Activated CD4-positive, alpha-beta T cell treated with anti-CD3 and anti-CD28 coated beads, Interleukin-2, Interleukin-6, amounts not matched to agents 100 ng/mL and 50 ng/mL, durations not matched to agents 16 hours and 8 hours (primary cell): ENCODE measurements at regions not wholly inside any gene's neighbourhood (a gene's known extent, or its start where the extent isn't known, plus 50 kb on each side); places are given as distances from the start of the nearest gene placed in this dataset.

ENCODE experiments used
- DNase-seq: peaks from one replicate; pipeline ENCODE4 v3.0.0-alpha.2; 2020

DNA sequence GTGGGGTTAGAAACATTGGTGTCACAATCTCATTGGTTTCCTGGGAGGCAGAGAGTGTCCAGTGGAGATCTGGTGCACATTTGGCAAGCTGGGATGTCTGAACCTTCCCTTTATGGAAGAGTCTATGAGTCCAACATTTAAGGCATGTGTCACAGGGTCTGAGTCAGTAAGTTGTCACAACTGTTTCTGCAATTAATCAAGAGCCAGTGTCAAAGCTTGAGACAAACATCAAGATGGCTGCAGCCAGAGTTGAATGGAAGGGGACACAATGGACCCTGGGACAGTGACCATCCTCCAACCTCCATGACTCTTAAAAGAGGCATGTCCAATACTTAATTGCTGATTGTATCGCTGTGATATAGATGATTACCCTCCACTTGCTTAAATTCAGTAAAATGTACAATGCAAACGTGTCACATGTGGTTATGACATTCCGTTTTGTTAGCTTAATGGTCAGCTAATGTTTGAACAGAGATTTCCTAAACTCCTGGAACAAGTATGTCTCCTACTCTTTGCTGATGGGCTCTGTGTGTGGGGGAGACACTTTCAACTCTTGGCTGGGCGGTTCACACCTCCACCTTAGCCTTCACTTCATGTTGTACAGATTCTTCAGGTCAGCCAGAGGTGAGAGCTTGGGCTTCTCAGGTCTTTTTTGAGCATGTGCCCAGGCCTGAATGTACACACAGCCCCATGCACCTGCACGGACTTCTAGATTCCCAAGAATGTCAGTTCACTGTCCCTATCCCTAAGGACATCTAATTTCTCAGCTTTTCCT, 79.9 kb upstream of the PRR23E start:
- DNase-seq, result no peak

DNA sequence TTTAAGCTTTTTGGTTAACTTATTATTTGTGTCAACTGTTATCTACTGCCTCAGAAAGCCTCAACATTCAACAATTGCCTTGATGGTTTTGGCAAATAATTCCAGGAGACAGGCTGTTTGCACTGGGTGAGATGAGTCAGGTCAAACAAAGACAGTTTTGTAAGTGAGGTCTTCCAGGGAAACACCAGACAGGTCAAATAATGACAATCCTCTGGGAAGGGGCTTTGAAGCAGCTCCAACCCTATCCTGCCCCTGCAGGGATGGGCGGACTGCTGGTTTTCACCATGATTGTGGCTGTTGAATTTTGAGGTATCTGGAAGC, 79.4 kb upstream of the PRR23E start:
- DNase-seq, result no peak

DNA sequence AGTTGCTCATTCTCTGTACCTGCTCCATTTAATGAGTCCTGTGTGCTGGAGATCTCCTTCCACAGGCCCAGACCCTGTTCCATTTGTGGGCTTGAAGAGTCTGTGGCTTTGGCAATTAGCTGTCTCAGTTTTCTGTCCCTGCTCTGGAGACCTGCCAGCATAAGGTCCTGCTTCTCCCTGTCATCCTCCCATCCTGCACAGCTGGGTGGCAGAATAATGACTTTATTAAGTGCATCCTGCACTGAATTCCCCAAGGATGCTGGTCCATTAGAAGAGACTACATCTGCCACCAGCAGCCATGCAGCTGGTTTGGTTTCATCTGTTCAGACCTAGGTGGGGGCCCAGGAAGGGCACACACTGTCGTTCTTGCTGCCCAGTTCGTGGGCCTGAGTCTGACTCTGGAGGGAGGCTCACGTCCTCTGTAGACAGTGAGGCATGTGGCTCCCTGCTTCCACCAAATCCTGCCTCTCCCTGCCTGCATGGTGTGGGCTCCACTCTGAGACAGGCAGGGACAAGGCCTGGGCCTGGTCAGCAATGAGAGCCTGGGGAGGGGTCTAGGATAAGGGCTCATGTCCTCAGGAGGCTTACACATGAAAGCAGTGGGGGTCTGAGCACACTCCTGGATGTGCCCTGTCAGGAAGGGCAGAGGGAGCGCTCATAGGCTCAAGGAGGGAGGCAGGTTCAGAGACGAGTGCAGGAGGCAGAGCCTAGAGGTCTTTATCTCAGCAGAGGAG, 78.4 kb upstream of the PRR23E start:
- DNase-seq, result no peak

DNA sequence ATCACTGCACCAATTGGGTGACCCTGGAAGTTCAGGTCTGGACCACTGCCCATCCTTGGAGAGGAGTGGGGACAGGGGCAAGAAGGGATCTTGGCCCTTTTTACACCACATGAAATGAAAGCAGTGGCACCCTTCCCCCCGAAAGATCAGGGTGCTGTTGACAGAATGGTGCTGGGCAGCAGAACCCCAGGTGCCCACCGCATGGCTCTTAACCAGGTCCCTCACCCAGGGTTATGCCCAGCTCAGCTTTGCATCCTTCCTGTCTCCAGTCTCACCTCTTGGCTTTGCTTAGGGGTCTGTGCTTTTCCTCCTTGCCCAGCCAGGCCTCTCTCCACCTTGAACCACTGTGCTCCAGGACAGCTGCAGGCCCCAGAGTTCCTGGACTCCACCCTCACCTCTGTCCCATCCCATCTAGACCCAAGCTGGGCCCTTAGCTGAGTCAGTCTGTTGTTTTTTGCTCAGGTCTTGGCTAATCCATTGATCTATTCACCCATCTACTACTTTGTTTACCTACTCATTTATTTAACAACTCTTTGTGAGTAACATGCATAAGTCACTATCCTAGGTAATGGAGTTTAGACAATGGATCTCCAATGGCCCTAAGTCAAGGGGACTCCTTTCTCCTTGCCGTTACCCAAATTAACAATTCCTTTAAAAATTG, 77.1 kb upstream of the PRR23E start:
- DNase-seq, result no peak

DNA sequence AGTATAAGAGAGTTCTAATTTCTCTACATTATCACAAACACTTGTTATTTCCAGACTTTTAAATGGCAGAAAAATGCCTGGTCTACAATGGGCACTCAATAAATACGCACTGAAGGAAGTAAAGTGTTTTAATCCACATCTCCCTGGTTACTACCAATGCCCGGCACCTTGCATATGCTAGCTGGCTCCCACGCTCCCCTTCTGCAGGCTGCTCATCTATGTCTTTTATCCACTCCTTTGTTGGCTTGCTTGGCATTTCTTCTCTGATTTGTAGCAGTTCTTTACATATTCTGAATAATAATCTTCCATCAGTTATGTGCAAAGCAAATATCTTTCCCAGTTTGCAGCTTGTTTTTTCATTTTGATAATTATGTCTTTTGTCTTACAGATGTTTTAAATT, 74.6 kb upstream of the PRR23E start:
- no peak for DNase-seq

DNA sequence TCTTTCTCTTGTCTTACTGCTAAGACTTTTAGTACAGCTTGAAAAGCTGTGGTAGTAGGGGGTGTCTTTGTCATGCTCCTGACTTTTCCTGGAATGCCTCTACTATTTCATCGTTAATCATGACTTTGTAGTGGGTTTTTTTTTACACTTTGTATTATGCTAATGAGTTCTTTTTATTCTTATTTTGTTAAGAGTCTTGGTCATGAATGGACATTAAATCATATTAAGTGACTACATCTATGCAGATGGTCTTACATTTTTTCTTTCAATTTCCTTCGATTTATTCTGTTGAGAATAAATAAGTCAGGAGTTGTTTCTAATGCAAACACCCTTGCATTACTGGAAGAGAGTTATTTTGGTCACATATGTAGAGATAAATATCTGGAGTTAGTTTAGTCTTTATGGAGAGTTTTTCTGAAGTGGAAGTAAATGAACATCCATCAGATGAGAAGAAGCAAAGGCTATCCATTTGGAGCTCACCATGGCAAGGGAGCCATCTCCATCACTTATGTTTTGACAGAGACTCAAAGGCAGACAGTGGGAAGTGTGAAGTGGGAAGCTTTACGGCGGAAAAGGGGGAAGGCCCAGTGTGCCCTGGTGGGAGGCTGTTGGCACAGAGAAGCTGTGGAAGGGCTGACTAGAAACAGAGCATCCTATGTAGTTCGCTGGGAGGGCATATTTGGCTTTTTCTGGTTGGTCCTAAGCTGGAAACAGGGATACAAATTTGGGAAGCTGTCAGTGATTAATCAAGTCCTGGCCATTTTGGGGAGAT, 73.1 kb upstream of the PRR23E start:
- DNase-seq, result no peak

DNA sequence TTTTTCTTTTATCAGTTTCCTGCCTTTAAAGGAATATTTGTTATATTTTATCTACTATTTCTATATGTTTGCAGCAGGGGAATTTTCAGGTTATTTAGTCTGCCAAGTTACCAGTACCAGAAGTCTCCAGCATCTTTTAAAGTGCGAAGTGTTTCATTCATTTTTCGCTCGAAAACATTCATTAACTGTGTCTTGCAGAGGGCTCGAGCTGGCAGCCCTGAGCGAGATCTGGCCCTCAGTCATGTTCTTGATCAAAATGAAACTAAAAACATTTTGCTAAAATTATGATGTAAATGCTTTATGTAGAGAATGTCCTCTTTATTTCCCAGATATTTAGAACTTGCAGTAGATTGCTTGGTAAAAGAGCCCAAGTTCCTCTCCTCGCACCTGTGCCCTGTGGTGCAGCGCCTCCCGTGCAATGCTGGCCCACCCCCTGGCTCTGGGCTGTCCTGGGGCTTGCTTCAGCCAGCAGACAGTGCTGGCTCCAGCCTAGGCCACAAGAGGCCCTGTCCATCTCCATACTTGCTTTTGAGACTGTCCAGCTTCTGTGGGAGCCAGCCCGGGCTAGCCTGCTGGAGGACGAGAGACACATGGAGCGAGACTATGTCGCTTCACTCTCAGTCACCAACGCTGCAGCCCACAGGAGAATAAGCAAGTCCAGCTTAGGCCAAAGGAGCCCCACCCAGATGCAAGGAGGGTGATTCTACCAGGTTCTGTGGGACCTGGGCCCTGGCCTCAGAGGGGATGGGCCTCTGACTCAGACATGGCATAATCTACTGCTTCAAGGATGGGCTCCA, 71.9 kb upstream of the PRR23E start:
- DNase-seq, result no peak

DNA sequence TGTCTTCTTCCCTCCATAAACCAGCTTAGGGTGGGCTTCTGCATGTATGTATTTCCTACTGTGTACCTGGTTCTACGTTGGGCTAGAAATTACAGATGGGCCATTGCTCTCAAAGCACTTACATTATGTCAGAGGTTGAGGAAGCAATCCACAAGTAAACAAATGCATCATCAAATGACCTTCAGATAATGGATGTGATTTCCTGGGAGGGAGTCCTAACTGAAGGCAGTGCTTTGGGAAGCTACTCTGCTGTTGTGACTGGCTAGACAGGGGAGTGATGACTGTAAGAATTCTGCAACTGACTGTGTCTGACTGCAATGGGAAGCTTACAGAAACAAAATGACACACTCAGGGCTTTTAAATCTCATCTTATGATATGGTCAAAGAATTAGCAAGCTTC, 71.0 kb upstream of the PRR23E start:
- DNase-seq, result no peak

DNA sequence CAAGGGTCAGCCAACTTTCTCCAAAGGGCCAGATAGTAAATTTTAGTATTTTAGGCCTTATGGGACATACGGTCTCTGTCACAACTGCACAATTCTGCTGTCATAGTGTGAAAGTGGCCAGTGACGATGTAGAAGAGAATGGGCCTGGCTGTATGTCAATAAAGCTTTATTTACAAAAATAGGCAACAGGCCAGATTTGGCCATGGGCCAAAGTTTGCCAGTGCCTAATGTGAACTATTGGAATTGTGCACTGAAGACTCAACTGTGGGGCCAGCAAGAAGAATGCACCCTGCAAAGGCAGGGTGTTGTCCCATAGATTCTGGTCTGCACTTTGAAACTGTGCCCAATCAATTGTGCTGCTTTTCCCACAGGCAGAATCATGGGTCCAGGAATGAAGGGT, 69.4 kb upstream of the PRR23E start:
- no peak for DNase-seq

DNA sequence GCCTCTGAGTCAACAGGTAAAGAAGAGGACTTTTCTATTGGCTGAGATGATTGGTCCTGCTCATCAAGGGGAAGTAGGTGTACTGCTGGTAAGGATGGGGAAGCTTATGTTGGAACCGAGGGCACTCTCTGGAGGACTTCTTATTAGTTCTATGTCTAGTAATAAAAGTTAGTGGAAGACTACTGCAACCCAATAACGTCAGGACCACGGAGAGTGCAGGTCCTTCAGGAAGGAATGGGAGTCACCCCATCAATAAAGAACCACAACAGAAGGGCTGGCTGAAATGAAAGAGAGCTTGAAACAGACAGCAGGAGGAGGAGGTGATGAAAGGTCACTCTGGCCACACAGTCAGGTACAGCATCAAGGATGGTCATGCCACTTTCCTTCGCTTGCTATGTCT, 68.8 kb upstream of the PRR23E start:
- DNase-seq, result no peak

DNA sequence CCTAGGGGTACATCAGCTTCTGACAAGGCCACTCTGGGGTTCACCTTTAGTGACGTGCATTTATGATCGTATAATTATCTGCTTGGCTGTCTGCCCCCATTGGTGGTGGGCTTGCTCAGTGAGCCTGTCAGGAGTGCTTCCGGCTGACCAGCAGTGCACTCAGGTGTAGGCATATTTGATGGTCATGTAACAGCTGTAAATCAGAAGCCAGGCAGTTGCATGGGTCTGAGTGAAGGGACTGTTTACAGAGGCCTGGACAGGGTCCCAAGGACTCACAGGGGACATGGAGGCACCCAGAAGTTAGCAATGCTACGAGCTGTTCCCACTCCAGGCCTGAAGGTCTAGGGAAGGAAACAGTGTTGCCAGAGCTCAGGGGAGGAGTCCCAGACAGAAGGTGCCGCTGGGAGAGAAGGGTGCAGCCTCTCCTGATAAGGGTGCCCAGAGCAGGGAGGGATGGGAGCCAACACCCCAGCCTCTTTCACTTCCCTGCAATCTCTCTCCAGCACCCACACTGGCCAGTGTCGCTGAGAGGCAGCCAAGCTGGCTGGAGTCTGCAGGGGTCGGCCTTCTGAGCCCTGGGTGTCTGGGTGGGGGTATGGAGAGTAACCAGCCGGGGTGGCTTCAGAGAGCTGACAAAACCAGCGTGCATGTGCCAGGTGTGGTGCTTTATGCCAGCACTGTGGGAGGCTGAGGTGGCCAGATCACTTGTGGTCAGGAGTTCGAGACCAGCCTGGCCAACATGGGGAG, 61.3 kb upstream of the PRR23E start:
- DNase-seq, result no peak

DNA sequence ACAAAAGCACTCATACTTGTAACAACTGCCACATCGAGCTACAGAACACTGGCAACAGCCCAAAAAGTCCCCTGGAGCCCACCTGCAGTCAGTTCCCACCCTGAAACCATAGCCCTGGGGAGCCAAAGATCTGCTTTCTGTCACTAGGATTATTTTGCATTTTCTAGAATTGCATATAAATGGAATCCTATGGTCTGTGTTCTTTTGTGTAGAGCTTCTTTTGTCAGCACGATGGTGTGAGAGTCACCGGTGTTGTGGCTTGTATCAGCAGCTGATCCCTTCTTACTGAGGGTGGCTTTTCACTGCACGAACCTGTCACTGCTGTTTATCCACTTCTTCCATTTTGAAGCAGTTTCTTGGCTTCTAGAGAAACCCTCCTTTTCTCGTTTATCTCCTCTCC, 60.1 kb upstream of the PRR23E start:
- DNase-seq, result no peak

DNA sequence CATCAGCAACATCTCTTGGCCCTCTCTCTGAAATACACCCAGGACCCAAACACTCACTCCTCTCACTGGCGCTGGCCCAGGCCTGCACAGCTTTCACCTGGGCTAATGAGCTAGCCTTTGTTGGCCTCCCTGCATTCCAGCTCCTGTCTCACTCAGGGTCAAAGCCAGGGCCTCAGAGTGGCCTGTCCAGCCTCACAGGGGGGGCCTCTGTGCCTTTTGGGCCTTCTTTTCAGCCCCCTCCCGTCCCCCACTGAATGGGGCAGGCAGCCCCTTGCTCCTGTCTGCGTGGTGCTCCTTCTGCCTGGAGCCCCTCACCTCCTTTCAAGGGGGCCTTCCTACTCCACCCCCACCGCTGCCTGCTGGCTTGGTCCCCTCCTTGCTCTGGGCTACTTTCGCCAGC, 59.0 kb upstream of the PRR23E start:
- no peak for DNase-seq

DNA sequence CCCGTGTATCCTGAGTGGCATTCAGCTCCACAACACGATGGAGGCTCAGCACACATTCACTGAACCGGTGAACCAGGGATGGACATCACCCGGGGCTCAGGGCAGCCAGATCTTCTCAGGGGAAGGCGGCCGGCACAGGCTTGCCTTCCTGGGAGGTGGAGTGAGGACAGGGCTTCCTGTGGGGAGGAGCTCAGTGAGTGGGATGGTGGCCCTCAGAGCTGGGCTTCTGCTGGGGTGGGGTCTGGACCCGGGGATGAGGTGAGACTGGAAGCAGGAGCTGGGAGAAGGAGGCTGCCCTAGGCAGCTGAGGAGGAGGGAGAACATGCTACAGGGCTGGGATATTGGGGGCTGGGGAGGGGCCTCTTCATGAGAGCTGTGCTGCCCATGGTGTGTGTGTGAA, 58.5 kb upstream of the PRR23E start:
- DNase-seq, result no peak

DNA sequence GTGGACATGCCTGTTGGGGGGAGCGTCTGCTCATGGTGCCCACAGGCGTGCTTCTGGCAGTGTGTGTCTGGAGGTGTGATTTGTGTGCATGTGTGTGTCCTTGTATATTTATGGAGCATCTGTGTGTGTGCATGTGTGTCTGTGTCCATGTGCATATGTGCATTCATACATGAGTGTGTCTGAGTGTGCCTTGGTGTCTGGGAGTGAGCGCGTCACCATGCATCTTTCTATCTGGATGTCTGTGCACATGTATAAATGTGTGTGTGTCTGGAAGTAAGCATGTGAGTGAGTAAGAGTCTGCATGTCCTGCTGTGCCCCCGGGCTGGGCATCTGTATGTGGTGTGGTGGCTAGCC, 58.1 kb upstream of the PRR23E start:
- DNase-seq, result no peak

DNA sequence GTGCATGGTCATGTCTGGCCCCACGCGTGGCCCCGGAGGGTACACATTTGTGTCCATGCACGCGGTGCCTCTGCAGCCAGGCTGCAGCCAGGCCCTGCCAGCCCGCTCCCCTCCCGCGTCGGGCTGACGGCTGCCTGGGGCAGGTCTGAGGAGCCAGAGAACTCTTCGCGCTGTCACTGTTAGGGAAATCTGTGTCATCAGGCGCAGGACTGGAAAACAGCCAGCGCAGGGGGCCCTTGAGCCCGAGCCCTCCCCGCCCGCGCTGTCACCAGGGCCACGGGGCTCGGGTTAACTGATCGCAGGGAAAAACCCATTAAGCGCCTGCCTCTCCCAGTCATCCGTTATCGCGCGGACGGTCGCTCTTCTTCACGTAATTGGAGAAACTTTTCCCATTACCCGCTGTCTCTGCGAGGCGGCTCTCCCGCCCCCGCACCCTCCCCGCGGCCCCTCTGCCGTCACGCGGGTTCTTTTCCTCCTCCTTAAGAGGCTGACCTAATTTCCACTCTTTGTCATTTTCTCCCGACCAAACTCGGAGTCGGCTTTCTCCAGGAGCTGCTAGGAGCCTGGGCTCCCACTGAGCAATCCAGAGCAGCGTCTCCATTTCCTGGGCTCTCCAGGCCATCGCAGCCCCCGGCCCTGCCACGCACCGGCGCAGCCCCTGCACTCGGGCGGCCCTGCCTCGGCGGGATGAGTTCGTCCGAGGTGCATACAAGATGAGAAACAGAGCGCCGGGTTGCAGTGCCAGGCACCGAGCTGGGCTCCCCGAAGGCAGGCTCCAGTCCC, 57.5 kb upstream of the PRR23E start:
- DNase-seq, result no peak

DNA sequence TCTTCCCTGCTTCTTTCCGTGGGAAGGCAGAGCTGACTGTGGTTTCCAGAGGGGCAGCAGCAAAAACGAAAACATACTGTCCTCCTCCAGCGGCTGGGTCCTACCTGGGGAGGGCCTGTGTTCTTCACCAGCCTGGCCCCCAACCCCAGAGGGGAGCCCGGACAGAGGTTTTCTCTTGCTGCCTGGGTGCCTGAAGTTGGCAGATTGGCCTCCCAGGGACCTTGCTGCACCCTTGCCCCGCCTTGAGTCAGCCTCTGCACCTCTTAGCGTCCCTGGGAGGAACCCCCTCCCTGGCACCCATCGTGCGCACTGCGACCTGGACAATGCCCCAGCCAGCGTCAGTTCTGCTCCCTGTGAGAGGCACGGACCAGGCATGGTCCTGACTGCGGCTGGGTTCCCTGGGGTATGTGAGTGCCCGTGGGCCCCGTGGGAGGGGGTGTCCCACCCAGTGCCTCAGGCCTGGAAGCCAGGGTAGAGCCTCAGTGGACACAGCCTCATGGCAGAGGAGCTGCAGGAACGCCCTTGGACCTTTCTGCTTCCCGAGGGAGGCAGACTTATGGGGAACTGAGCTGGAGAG, 56.8 kb upstream of the PRR23E start:
- DNase-seq, result no peak

DNA sequence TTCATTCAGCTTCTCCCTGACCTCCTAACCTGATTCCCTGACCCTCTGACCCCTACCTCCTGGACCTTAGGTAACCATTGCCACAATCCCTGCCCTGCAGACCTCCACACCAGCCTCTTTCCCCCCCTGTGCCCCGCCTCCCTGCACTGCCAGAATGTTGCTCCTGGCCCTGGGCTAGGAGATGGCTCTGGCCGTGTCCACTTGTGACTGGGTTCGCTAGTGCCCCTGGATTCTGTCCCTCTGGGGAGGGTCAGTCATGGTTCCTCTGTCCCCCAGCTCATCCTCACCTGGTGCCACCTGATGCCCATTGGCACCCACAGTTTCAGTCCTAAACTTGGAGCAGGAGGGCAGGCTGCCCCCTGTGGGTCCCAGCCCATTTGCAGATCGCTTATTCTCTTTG, 56.2 kb upstream of the PRR23E start:
- DNase-seq, result no peak

DNA sequence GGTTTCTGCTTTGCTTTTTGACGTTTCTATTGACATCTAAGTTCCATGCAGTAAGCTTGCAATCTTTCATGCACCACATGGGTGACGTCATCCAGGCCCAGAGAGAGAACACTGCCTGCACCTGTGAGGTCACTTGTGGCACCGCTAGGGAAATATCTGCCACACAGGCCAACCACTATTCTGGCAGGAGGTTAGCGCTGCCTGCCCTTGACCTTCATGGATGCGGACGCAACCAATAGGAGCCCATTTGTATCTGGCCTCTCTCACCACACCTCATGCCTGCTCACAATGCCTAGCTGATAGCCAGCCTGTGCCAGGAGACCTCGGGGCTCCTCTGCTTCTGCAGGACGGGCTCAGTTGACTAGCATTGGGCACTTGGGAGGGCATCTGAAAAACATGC, 55.8 kb upstream of the PRR23E start:
- DNase-seq, result no peak

DNA sequence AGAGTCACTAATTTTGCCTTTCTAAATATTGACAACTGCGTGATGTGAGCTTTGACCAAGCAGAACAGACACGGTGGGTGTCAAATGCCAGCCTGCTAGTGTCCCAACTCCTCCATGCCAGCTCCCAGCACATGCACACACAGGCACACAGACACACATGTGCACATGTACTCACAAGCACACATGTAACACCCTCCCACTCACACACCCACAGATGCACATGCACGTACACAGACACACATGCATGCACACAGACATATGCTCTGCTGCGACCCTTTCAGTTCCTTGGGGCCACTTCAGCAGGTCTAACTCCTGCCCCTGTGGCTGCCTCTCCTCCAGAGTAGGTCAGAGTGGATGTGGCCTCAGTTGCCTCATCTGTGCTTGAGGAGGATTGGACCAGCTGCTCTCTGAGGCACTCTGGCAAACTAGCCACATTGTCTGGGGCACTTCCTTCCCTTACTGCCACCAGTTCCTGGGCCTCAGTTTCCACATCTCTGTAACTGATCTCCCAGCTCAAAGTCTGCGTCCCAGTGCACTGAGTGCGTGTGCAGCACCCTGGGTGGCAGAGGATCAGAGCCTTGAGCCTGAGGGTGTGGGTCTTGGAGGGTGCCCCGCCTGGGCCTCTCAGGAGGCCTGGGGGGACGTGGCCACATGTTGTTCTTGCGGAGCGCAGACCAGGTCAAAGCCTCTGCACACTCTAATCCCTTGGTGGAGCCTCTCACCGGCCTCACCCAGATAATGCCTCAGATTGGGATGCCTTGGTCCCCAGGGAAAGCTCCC, 55.0 kb upstream of the PRR23E start:
- DNase-seq, result no peak
